GM18907 (cell line): ENCODE measurements at regions not wholly inside any gene's neighbourhood (a gene's known extent, or its start where the extent isn't known, plus 50 kb on each side); places are given as distances from the start of the nearest gene placed in this dataset.

ENCODE experiments used
- ATAC-seq: cut with Tn5 transposase; IDR thresholded peaks from one replicate; pipeline ENCODE4 v1.9.1; 2021; ENCODE audit warnings: mild to moderate bottlenecking, moderate library complexity; ENCODE audit not compliant: unreplicated experiment

- ATAC-seq, result no peak
Measured at GRCh38 chrX:20438871-20439526, 172.3 kb upstream of the RPS6KA3 start.

GRCh38 chrX:20437683-20438082 lies 171.0 kb upstream of the RPS6KA3 start:
- peak; percentile 34 for ATAC-seq

- ATAC-seq, result no peak
Measured at GRCh38 chrX:20435913-20436312, 169.2 kb upstream of the RPS6KA3 start.

- ATAC-seq, result no peak
Measured at GRCh38 chrX:20434986-20435385, 168.3 kb upstream of the RPS6KA3 start.

GRCh38 chrX:20433388-20433775 lies 166.7 kb upstream of the RPS6KA3 start:
- ATAC-seq, result peak; percentile 7

GRCh38 chrX:20432746-20433387 lies 166.2 kb upstream of the RPS6KA3 start:
- peak; percentile 67 for ATAC-seq

GRCh38 chrX:20432048-20432447 lies 165.3 kb upstream of the RPS6KA3 start:
- no peak for ATAC-seq

- no peak for ATAC-seq
Measured at GRCh38 chrX:20431486-20431885, 164.8 kb upstream of the RPS6KA3 start.

GRCh38 chrX:20427173-20427770 lies 160.6 kb upstream of the RPS6KA3 start:
- ATAC-seq, result peak; percentile 77

GRCh38 chrX:20421697-20422096 lies 155.0 kb upstream of the RPS6KA3 start:
- ATAC-seq, result no peak

GRCh38 chrX:20421275-20421674 lies 154.6 kb upstream of the RPS6KA3 start:
- no peak for ATAC-seq

- no peak for ATAC-seq
Measured at GRCh38 chrX:20420058-20420457, 153.3 kb upstream of the RPS6KA3 start.

GRCh38 chrX:20418379-20419150 lies 151.9 kb upstream of the RPS6KA3 start:
- peak; percentile 93 for ATAC-seq

- ATAC-seq, result no peak
Measured at GRCh38 chrX:20414762-20415445, 148.2 kb upstream of the RPS6KA3 start.

- no peak for ATAC-seq
Measured at GRCh38 chrX:20414066-20414465, 147.4 kb upstream of the RPS6KA3 start.

- ATAC-seq, result peak; percentile 79
Measured at GRCh38 chrX:20412871-20413486, 146.3 kb upstream of the RPS6KA3 start.

- ATAC-seq, result no peak
Measured at GRCh38 chrX:20410540-20410939, 143.8 kb upstream of the RPS6KA3 start.

GRCh38 chrX:20409991-20410390 lies 143.3 kb upstream of the RPS6KA3 start:
- no peak for ATAC-seq

GRCh38 chrX:20402956-20403355 lies 136.2 kb upstream of the RPS6KA3 start:
- ATAC-seq, result no peak

GRCh38 chrX:20399728-20400414 lies 133.2 kb upstream of the RPS6KA3 start:
- no peak for ATAC-seq
